GM18858 (cell line): ENCODE measurements at regions not wholly inside any gene's neighbourhood (a gene's known extent, or its start where the extent isn't known, plus 50 kb on each side); places are given as distances from the start of the nearest gene placed in this dataset.

Experiments
- ATAC-seq: cut with Tn5 transposase; IDR thresholded peaks from one replicate; pipeline ENCODE4 v1.9.1; 2021; ENCODE audit not compliant: unreplicated experiment

GRCh38 chr6:22017272-22017671 lies 279.6 kb downstream of the PRL start:
- no peak for ATAC-seq

DNA sequence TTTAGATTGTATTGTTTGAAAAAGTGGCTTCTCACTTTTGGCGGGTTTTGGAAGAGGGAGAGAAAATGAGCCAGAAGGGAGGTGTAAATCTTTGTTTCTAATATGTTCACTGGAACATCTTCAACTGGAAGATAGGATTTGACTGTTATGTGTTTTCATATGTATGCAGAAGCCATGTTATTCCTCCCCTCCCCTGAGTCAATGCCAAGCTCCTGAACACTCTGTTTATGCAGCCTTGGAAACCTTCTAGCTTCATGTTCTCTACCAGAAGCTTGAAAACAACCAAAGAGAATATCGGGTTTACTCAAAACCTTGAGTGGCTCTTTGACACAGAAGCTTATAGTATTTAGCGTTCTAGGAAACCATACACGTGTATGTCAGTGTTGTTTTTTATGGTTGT lies 279.1 kb downstream of the PRL start:
- ATAC-seq: no peak

GRCh38 chr6:22019857-22020256 lies 277.0 kb downstream of the PRL start:
- no peak for ATAC-seq

- ATAC-seq: no peak
Measured at GRCh38 chr6:22020299-22021003, 276.4 kb downstream of the PRL start.

GRCh38 chr6:22021966-22022365 lies 274.9 kb downstream of the PRL start:
- ATAC-seq: no peak

DNA sequence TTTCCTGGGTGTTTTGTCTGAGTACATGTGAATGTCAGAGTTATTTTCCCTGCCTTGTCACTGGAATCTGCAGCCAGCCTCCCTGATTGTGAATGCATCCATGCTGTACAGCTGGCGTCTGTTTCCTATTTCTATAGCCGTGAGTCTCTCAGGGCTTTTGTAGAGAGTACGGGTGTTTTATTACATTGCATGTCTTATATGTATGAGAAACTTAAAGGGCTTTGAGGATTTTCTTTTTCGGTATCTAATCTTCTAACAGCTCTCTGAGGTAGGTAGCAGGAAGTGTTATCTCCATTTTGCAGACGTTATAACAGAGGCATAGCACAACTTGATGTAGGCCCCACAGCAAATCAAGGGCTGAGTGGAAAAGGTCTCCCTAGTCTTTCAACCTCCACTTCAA lies 272.9 kb downstream of the PRL start:
- ATAC-seq: no peak

DNA sequence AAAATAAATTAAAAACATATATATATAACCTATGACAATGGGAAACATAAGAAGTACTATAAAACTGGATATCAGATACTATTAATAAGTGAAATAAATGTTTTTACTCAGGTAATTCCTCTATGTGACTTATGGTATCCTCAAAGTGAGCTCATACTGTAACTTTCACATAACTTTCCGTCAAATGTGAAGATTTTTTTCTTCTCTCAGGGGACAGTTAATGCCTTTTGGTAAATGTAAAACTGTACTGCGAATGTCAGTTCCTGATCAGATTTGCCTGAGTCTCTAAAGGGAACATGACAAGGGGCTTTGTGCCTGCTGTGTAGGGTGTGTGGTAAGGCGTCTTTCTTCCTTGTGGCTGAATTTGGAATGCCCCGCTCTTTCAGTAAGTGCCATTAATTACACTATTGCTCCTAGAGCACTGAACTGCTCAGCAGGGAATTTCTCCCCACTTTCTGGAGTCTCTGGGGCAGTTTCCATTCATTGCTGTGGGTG lies 271.8 kb downstream of the PRL start:
- peak; percentile 28 for ATAC-seq

DNA sequence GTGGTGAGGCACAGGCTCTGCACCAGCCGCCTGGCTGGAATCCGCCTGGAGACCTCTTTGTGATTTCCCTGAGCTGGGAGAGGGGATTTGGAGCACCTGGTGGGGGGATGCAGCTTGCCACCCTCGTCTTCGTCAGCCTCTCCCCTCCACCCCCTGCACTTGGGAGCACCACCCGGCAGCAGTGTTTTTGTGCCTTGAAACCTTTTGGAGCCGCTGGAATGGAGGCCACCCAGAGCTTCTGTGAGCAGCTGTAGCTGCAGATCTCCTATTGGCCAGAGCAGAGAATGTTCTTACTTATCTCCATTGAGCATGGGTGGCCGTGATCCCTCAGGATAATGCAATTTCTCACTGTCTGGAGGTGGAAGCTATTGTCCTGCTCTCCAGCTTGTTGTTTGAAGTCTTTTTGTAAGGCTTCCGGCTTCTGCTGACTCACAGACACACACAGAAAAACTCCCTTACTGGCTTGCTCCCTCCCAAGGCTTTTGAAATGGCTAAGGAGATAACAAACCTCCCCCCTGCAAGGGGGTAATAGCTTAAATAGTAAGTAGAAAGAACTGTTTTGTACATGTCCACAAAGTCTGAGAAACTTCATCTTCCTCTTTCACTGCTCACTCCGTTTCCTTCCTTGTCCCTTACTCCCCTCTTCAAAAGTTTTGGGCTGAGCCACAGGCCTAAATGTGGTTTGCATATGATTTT lies 271.2 kb downstream of the PRL start:
- peak; percentile 56 for ATAC-seq

- peak; percentile 4 for ATAC-seq
Measured at GRCh38 chr6:22026164-22026678, 270.6 kb downstream of the PRL start.

GRCh38 chr6:22027040-22027725 lies 269.7 kb downstream of the PRL start:
- no peak for ATAC-seq

DNA sequence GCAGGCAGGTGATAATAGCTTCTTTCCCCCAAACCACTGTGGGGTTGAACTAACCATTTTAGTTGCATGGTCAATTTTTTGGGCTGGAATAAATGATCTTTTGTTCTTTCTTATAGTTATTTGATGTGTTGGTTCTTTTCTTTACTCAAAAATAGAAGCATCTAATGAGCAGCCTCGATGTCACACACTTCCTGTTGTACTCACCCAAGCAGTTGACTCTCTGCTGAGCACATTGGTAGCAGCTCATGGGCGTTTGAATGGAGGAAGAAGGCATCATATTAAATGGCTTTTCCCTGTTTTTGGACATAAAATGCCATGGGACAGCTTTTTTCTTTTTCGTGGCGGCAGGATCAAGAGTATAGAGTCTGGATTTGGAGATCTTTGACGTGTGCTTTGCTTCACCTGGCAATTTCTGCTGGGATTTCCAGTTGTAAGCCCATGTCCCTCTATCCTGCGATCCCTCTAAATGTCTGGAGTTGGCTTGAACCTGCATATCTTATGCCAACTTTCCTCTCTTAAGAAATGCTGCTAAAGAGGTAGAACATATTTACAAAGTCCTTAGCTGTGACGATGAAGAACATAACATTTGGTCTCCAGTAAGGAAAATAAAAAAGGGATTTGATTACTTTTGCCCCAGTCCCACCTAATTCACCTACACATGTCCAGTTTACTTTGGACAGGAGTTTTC lies 268.3 kb downstream of the PRL start:
- ATAC-seq: no peak

- no peak for ATAC-seq
Measured at GRCh38 chr6:22029171-22029570, 267.7 kb downstream of the PRL start.

DNA sequence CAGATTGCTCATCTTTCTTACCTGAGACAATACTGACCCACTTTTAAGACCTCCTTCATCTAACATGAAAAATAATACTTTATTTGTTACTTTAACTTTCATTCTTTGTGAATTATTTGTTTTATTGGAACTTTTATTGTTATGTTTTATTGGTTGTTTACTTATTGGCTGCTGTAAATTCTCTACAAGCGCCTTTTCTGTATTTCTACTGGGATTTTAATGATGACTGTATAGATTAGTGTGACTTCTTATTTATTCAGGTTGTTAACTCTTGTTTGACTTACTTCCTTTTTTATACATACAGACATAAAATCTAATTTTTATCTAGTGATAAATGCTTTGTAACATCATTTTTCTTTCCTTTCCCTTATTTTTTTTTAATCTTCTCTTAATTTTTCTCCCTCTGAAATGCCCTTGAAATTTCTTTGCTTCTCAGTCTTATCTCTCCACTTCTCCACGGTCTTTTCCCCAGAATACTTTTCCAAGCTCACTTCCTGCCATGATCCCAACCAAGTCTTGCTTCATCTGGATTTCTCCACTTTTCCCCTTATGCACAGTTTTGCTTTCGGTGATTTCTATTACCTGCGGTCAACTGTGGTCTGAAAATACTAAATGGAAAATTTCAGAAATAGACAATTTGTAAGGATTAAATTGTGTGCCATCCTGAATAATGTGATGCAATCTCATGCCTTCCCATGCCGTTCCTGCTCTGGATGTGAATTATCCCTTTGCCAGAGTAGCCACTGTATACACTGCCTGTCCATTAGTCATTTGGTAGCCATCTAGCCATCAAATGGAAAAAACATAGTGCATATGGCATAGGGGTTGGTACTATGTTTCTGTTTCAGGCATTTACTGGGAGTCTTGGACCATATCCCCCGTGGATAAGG lies 265.9 kb downstream of the PRL start:
- no peak for ATAC-seq

DNA sequence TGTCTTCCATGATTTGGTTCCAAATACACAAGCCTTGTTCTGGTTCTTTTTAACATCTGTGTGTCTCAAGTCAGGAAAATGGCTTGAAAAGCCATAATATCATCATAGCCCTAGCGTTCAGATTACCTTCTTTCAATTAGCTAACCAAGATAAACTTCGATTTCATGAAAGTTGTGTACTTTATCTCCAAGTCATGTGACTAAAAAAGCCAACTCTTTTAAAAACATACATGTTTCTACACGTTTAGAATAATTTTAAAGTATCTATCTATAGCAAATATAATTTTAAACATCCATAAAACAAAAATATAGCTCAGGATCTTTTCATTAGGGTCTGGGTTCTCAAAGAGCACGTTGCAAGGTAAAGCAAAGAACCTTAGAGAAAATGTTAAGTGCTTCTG lies 261.1 kb downstream of the PRL start:
- ATAC-seq: no peak

DNA sequence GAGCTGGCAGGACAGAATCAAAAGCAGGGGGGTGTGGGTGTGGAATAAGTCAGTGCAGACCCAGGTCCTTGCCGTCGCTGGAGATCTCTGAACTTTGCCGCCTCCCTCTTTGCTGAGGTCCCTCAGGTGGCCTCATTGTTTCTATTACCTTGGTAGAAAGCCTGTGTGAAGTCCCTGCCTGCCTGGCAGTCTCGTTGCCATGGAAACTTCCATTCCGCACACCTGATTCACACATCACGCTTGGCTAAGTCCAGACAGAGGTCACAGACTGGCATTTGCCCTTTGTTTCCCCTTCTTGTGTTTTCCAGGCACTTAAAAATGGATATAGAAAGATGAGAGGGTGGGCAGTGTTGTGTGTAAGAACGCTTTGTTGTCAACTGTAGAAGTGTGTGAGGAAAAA lies 260.6 kb downstream of the PRL start:
- ATAC-seq: peak; percentile 89

- no peak for ATAC-seq
Measured at GRCh38 chr6:22036699-22037098, 260.1 kb downstream of the PRL start.

DNA sequence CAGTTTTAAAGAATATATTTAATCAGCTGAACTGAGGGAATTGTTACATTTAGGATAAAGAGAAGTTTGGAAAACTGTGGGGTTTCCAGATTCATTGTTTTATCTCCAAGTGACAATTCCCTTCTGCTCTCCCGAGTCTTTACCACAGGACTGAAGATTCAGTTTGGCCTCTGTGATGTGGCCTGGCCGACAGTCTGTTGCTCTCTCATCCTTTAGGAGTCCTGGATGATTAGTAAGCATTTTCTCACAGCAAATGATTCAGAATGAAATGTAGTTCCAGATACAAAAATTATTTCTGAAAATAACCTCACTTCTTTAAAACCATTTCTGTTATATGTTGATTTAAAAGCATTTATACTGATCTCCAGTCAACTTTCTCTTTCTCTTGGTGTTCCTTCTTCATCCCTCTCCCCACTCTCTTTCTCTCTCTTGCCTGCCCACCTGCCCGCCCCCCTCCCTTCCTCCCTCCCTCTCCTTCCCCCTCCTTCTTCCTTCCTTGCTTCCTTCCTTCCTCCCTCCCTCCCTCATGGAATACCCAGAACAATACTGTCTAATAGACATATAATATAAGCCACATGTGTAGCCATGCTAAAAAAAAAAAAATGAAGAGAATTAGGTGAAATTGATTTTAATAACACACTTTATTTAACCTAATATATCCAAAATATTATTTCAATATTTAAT lies 254.9 kb downstream of the PRL start:
- no peak for ATAC-seq

- no peak for ATAC-seq
Measured at GRCh38 chr6:22042706-22043105, 254.1 kb downstream of the PRL start.

DNA sequence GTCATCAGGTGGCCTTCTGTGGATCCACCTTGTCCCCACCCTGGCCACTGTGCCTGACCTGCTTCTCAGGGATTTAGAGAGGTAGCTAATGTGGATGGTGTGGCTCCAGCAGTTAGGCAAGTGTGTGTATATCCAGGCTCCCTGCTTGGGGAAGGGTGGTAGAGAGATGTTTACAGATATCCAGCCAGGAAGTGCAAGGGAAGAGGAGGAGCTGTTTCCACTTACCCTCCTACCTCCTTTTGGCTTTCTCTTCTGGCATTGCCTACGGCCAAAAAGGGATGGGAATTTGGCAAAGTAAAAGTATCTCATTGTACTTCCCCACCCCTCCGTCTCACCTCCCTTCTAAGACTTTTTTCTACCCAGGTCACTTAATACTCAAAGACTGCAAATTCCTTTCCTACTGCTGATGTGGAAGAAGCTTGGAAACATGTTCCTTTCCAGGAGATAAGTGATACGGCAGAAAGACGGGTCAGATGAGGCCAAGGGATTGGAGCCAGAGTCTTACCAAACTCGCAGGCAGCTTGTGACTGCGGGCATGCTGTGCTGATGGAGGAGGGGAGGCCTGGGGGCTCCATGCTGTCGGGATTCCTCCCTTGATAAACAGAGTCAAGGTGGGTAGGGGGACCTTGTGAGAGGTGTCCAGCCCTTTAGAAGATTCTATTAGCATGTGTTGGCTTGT lies 253.4 kb downstream of the PRL start:
- no peak for ATAC-seq
